Right cardiac atrium (tissue), 5 donors: ENCODE measurements at regions not wholly inside any gene's neighbourhood (a gene's known extent, or its start where the extent isn't known, plus 50 kb on each side); places are given as distances from the start of the nearest gene placed in this dataset.
"Not testable (repeated sequence)": the region's sequence is repeated elsewhere in the genome, so short reads cannot be mapped to it uniquely, and the experiment has no call there.

ENCODE experiments used
- ATAC-seq, 2 donors: fragments of 200-7000 bp; cut with Tn5 transposase; one replicate each; pipeline versions ENCODE4 v1.8.0 to v1.9.1; 2020; ENCODE audit warnings: moderate library complexity in 2 of 2, mild to moderate bottlenecking in 1 of 2
- DNase-seq, 3 donors: peaks; one replicate each; pipeline ENCODE4 v3.0.0-alpha.2; 2020
- H3K27ac ChIP-seq: one replicate; pipeline ENCODE4 v1.5.1; 2013; ENCODE audit warnings: mild to moderate bottlenecking, low read length, control low read depth, moderate library complexity
- H3K27me3 ChIP-seq: one replicate; pipeline ENCODE4 v1.6.1; 2013; ENCODE audit not compliant: control insufficient read depth, insufficient read depth
- H3K4me1 ChIP-seq: one replicate; pipeline ENCODE4 v1.6.1; 2013; ENCODE audit warnings: low read length; ENCODE audit not compliant: control insufficient read depth, insufficient read depth
- H3K4me3 ChIP-seq: one replicate; pipeline ENCODE4 v1.5.1; 2013; ENCODE audit warnings: low read length, control low read depth
- H3K9me3 ChIP-seq: one replicate; pipeline ENCODE4 v1.6.1; 2013; ENCODE audit warnings: low read length; ENCODE audit not compliant: control insufficient read depth
- WGBS: extraction: QIAGEN DNeasy Blood & Tissue Kit; methylation state at CpG from one replicate; pipeline ENCODE4 v1.1.7; 2013; 5-methylcytosine and 5-hydroxymethylcytosine counted together
- intact Hi-C, 4 donors: fragments of 100-400 bp; cut with DNase I; formaldehyde crosslinking; loops; one replicate each; pipeline versions ENCODE4 v1.11.0 to v1.14.0; 2022 to 2023
- donor health status: healthy with polysubstance abuse.
- donor health status: DM: no; HTN: yes; CAD: no.
- donor health status: DM: no; HTN: no; CAD: no.
- donor health status: DM: no; HTN: yes; CAD: no; lungs with severe emphysema.
- donor health status: DM: yes; HTN: yes; CAD: no.

GRCh38 chr3:187516446-187517185, 148.4 kb downstream of the RTP4 start:
- Histone ChIP-seq H3K4me3 (no peak overlapping the region), H3K9me3 (no peaks in the 10 kb centered on the region), H3K27ac (no peak overlapping the region), H3K27me3 (no peaks in the 10 kb centered on the region), H3K4me1 (no peaks in the 10 kb centered on the region)
- 73% methylated on average over 8 of the region's 8 CpGs for WGBS
- no peak for ATAC-seq
- no peak for DNase-seq
- intact Hi-C loops = no loop called here

DNA sequence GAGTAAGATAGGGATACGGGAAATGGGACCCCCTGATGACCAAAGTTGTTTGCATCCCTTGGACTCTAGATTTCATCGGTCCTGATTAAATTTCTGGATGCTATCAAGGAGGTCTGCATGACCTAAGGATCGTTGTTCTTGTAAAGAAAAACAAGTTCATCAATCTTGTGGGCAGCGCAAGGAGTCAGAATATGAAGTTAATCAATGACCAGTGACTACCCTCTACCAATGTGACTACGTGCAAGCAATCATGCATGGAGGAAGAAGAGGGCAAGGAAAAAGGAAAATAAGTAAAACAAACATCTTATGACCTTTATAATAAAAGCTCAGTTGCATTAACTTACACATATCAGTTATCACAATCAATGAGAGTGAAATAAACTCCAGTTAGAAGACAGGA, 139.7 kb downstream of the RTP4 start:
- no peak for ATAC-seq

DNA sequence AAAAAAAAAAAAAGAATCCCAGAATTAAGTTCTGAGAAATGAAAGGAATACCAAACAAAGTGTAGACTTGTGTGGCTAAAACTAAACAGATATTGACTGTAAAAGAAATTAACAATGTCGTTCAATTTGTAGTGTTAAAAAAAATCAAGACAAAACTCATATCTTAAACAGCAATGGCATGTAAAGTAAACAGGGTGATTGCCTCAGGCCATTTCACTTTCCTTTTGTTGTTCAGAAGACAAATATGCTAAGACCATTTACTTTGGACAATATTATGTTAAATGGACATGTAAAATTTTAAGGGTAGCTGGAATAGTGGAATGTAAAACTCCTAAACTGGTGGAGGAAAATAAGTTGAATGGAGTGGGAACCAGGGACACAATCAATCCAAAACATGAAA, 139.1 kb downstream of the RTP4 start:
- no peak overlapping the region for H3K4me3 ChIP-seq
- no peak overlapping the region for H3K27ac ChIP-seq
- 64% methylated on average over 1 of the region's 1 CpG for WGBS
- ATAC-seq (no peak), DNase-seq (no peak)
- no peaks in the 10 kb centered on the region for H3K4me1 ChIP-seq
- H3K9me3 ChIP-seq = no peaks in the 10 kb centered on the region
- H3K27me3 ChIP-seq = no peaks in the 10 kb centered on the region
- intact Hi-C loops = no loop called here

More for the DNA sequence above, 139.7 kb downstream of the RTP4 start:
- H3K4me3 ChIP-seq = no peak overlapping the region
- H3K9me3 ChIP-seq = no peaks in the 10 kb centered on the region
- intact Hi-C loops = loop anchor here in 1 of 4 donors (2.0 kb wide), 1 partner anchor 17 kb away; no protein-coding TSS in a partner anchor
- no peak for DNase-seq
- no peaks in the 10 kb centered on the region for H3K27me3 ChIP-seq
- no peaks in the 10 kb centered on the region for H3K4me1 ChIP-seq
- no peak overlapping the region for H3K27ac ChIP-seq
- WGBS = 59% methylated on average over 5 of the region's 5 CpGs

DNA sequence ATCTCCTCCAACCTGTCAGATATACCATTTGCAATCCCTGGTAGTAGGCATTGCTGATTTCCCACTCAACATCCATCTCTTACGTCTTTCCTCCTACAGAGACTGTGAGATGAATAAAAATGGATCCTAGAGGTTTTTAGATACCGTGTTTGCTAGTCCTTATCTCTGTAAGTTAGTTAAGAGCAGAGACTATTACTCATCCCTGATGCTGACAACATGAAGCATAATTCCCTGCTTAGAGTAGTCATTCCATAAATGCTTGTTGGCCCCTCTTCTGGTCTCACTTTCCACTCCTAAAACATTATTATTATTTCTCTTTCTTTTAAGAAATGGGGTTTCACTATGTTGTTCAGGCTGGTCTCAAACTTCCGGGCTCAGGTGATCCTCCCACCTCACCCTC, 136.2 kb downstream of the RTP4 start:
- DNase-seq (no peak), ATAC-seq (no peak)

GRCh38 chr3:187498211-187498724, 130.1 kb downstream of the RTP4 start:
- Histone ChIP-seq H3K9me3 (no peaks in the 10 kb centered on the region), H3K27ac (no peak overlapping the region), H3K4me3 (no peak overlapping the region), H3K4me1 (no peaks in the 10 kb centered on the region), H3K27me3 (no peaks in the 10 kb centered on the region)
- 53% methylated on average over 3 of the region's 3 CpGs for WGBS
- no peak for ATAC-seq
- intact Hi-C loops = no loop called here
- no peak for DNase-seq

More for the DNA sequence above, 136.2 kb downstream of the RTP4 start:
- WGBS = 62% methylated on average over 3 of the region's 3 CpGs
- intact Hi-C loops = no loop called here
- H3K9me3 ChIP-seq = no peaks in the 10 kb centered on the region
- H3K27ac ChIP-seq = no peak overlapping the region
- no peaks in the 10 kb centered on the region for H3K4me1 ChIP-seq
- no peak overlapping the region for H3K4me3 ChIP-seq
- no peaks in the 10 kb centered on the region for H3K27me3 ChIP-seq

GRCh38 chr3:187497052-187497451, 128.9 kb downstream of the RTP4 start:
- no peaks in the 10 kb centered on the region for H3K27me3 ChIP-seq
- H3K4me1 ChIP-seq = no peaks in the 10 kb centered on the region
- WGBS = 85% methylated on average over 1 of the region's 1 CpG
- no peak overlapping the region for H3K4me3 ChIP-seq
- H3K27ac ChIP-seq = no peak overlapping the region
- no peaks in the 10 kb centered on the region for H3K9me3 ChIP-seq
- intact Hi-C loops = no loop called here
- ATAC-seq (no peak), DNase-seq (no peak)

GRCh38 chr3:187494056-187494455, 125.9 kb downstream of the RTP4 start:
- intact Hi-C loops, H3K4me1 ChIP-seq, DNase-seq, ATAC-seq, H3K9me3 ChIP-seq, H3K27me3 ChIP-seq, H3K4me3 ChIP-seq, H3K27ac ChIP-seq: not testable (repeated sequence)
- 91% methylated on average over 3 of the region's 3 CpGs for WGBS

GRCh38 chr3:187491371-187491770, 123.2 kb downstream of the RTP4 start:
- WGBS = 91% methylated on average over 2 of the region's 2 CpGs
- intact Hi-C loops = no loop called here

DNA sequence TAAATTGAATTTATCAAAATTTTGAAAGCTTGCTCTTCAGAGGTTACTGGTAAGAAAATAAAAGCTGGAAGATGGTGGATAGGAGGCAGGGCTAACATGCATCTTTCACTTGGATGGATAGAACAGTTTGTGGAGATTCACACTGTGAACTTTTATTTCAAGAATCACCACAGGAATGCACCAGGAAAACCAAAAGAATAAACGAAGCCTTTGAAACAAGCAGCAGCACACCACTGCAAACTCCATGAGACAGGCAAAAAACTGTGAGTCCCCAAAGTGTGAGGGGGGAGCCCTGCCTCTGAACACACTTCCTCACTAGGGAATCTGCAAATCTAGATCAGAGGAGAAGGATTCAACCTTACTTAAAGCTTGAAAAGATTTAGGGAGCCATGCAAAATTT, 122.2 kb downstream of the RTP4 start:
- ATAC-seq (no peak), DNase-seq (no peak)
- Histone ChIP-seq H3K9me3 (no peaks in the 10 kb centered on the region), H3K4me3 (no peak overlapping the region), H3K4me1 (no peaks in the 10 kb centered on the region), H3K27me3 (no peaks in the 10 kb centered on the region), H3K27ac (no peak overlapping the region)
- intact Hi-C loops = no loop called here
- whole genome bisulfite sequencing = 58% methylated on average over 1 of the region's 1 CpG

More at GRCh38 chr3:187491371-187491770, 123.2 kb downstream of the RTP4 start:
- no peaks in the 10 kb centered on the region for H3K9me3 ChIP-seq
- DNase-seq = no peak
- no peak overlapping the region for H3K27ac ChIP-seq
- no peak overlapping the region for H3K4me3 ChIP-seq
- H3K4me1 ChIP-seq = no peaks in the 10 kb centered on the region
- ATAC-seq = no peak
- no peaks in the 10 kb centered on the region for H3K27me3 ChIP-seq

DNA sequence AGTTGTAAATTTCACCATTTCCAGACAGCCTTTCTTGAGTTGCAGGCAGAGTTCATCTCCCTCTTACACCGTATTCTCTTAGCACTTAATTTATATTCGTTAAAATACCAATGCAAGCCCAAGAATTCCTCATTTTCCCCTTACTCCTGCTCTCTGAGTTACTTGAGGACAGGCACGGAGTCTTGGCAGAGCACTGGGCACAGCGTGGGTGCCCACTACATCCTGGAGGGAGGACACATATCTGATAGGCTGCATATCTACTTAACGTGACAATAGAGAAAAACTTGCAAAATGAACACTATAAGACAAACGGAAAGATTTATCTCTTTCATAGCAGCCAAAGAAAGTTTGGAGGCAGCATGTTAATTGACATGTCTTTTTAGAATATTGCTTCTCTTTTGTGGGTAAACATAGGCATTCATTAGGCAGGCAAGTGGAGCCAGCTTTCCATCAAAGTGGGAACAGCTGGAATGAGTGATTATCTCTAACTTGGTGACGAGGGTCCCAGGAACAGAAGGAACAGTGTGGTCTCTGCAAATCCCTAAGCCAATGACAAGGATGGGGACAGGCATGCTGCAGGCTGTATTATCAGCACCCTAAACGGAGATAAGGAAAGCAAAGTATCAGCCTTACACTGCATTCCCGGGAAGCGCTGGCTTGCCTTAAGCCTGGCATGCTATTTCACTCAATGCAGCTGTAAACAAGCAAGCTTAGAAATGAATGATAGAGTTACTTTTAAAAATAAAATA, 116.5 kb downstream of the RTP4 start:
- no peaks in the 10 kb centered on the region for H3K27me3 ChIP-seq
- H3K4me3 ChIP-seq = no peak overlapping the region
- ATAC-seq = peak; percentile 28 to 80
- no peak overlapping the region for H3K27ac ChIP-seq
- peak in 1 of 3 donors; percentile 44 for DNase-seq
- WGBS = 22% methylated on average over 10 of the region's 10 CpGs
- peaks cover 1% of the 10 kb centered on the region for H3K4me1 ChIP-seq
- intact Hi-C loops = no loop called here
- H3K9me3 ChIP-seq = no peaks in the 10 kb centered on the region

DNA sequence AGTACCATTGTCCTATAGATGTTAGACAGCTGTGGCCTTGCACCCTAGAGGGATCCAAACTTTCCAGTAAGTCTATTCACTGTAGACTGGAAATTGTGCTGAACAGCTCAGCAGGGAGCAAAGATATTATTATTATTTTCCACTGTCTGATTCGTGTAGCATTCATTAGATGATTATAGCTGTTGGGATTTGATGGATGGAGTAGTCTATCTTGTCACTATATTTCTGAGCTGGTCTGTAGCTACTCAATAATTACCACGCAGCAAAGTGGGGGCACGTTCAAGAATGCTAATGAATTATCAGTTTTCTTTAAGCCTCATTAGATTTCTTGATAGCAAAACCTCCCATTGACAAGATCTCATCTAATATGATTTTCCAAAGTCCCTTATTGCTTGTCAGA, 113.2 kb downstream of the RTP4 start:
- ATAC-seq (no peak), DNase-seq (no peak)
- intact Hi-C loops = no loop called here
- Histone ChIP-seq H3K9me3 (no peaks in the 10 kb centered on the region), H3K4me3 (no peak overlapping the region), H3K27ac (no peak overlapping the region), H3K4me1 (peaks cover 1% of the 10 kb centered on the region), H3K27me3 (no peaks in the 10 kb centered on the region)
- 66% methylated on average over 3 of the region's 3 CpGs for WGBS
